ENCODE measurements at regions not wholly inside any gene's neighbourhood (a gene's known extent, or its start where the extent isn't known, plus 50 kb on each side); places are given as distances from the start of the nearest gene placed in this dataset.

- TF ChIP-seq SUZ12 (IDR thresholded peaks at IDR 0.05; ENCODE audit: extremely low read depth, insufficient read depth, insufficient read length): no peak
- TF ChIP-seq ZNF274 (IDR thresholded peaks at IDR 0.05; ENCODE audit: low read depth, low read length): no peak
Measured at GRCh38 chr1:147078606-147079399, 93.5 kb downstream of the PRKAB2 start.
